ENCODE measurements at regions not wholly inside any gene's neighbourhood (a gene's known extent, or its start where the extent isn't known, plus 50 kb on each side); places are given as distances from the start of the nearest gene placed in this dataset.

- no peak overlapping the region for H3K4me3 ChIP-seq
- H3K36me3 ChIP-seq: no peaks in the 10 kb centered on the region
- H3K9me3 ChIP-seq (replicated peaks in 1 of 11): no peaks in the 10 kb centered on the region
- H3K27me3 ChIP-seq: no peaks in the 10 kb centered on the region
- no peaks in the 10 kb centered on the region for H3K4me1 ChIP-seq
- H3K4me2 ChIP-seq: no peak overlapping the region
- H3K9ac ChIP-seq: no peak overlapping the region
- H3K27ac ChIP-seq: no peak overlapping the region
- H4K20me1 ChIP-seq: no peaks in the 10 kb centered on the region
- no peak for TF ChIP-seq Cebpa-rat (IDR thresholded peaks at IDR 0.05)
These were observed 679.6 kb upstream of the CHAC2 start for GRCh38 chr2:53087874-53088461.

GRCh38 chr2:53087262-53087873, 680.2 kb upstream of the CHAC2 start:
- Histone ChIP-seq H3K27me3 (no peaks in the 10 kb centered on the region), H3K4me1 (no peaks in the 10 kb centered on the region), H3K9me3 (replicated peaks in 1 of 11) (no peaks in the 10 kb centered on the region), H3K27ac (no peak overlapping the region), H3K9ac (no peak overlapping the region), H3K4me3 (no peak overlapping the region), H3K4me2 (no peak overlapping the region), H4K20me1 (no peaks in the 10 kb centered on the region), H3K36me3 (no peaks in the 10 kb centered on the region)
- TF ChIP-seq Cebpa-rat (IDR thresholded peaks at IDR 0.05): no peak

GRCh38 chr2:53077413-53077812, 690.2 kb upstream of the CHAC2 start:
- H3K27me3 ChIP-seq: no peaks in the 10 kb centered on the region
- H3K36me3 ChIP-seq: no peaks in the 10 kb centered on the region
- H3K4me1 ChIP-seq: no peaks in the 10 kb centered on the region
- no peak overlapping the region for H3K4me3 ChIP-seq
- no peaks in the 10 kb centered on the region for H4K20me1 ChIP-seq
- peaks cover 0 to 7% (median 0%) of the 10 kb centered on the region in 11 experiments; a peak in 3 of 22 replicates for H3K9me3 ChIP-seq (replicated peaks in 1 of 11)
- H3K9ac ChIP-seq: no peak overlapping the region
- H3K27ac ChIP-seq: no peak overlapping the region
- no peak overlapping the region for H3K4me2 ChIP-seq
- no peak for TF ChIP-seq Cebpa-rat (IDR thresholded peaks at IDR 0.05)

- no peaks in the 10 kb centered on the region for H3K27me3 ChIP-seq
- H3K27ac ChIP-seq: no peak overlapping the region
- no peaks in the 10 kb centered on the region for H3K9me3 ChIP-seq (replicated peaks in 1 of 11)
- H4K20me1 ChIP-seq: no peaks in the 10 kb centered on the region
- H3K4me2 ChIP-seq: no peak overlapping the region
- no peak for TF ChIP-seq Cebpa-rat (IDR thresholded peaks at IDR 0.05)
- H3K9ac ChIP-seq: no peak overlapping the region
- H3K4me1 ChIP-seq: no peaks in the 10 kb centered on the region
- no peaks in the 10 kb centered on the region for H3K36me3 ChIP-seq
- H3K4me3 ChIP-seq: no peak overlapping the region
These were observed 691.8 kb upstream of the CHAC2 start for GRCh38 chr2:53075760-53076159.

- no peak overlapping the region for H3K9ac ChIP-seq
- TF ChIP-seq Cebpa-rat (IDR thresholded peaks at IDR 0.05): no peak
- no peak overlapping the region for H3K27ac ChIP-seq
- H3K36me3 ChIP-seq: no peaks in the 10 kb centered on the region
- H3K4me3 ChIP-seq: no peak overlapping the region
- H3K4me2 ChIP-seq: no peak overlapping the region; a peak in 1 of 22 replicates
- no peaks in the 10 kb centered on the region; a peak in 1 of 22 replicates for H3K9me3 ChIP-seq (replicated peaks in 1 of 11)
- H3K4me1 ChIP-seq: peaks cover 0 to 9% (median 0%) of the 10 kb centered on the region in 10 experiments; a peak in 3 of 20 replicates
- H4K20me1 ChIP-seq: no peaks in the 10 kb centered on the region
- H3K27me3 ChIP-seq: no peaks in the 10 kb centered on the region
These were observed 700.1 kb upstream of the CHAC2 start for GRCh38 chr2:53067533-53067932.

GRCh38 chr2:53067056-53067455, 700.5 kb upstream of the CHAC2 start:
- no peaks in the 10 kb centered on the region for H3K36me3 ChIP-seq
- H3K9me3 ChIP-seq (replicated peaks in 1 of 11): peaks cover 0 to under 1% (median 0%) of the 10 kb centered on the region in 11 experiments; a peak in 1 of 22 replicates
- no peak overlapping the region for H3K4me3 ChIP-seq
- H3K27ac ChIP-seq: no peak overlapping the region
- H4K20me1 ChIP-seq: no peaks in the 10 kb centered on the region
- no peak for TF ChIP-seq Cebpa-rat (IDR thresholded peaks at IDR 0.05)
- H3K4me2 ChIP-seq: peak overlapping the region in 2 of 11 experiments; percentile 10 to 39; a peak in 1 of 22 replicates
- no peaks in the 10 kb centered on the region for H3K27me3 ChIP-seq
- H3K9ac ChIP-seq: no peak overlapping the region
- H3K4me1 ChIP-seq: peaks cover 0 to 9% (median 0%) of the 10 kb centered on the region in 10 experiments; a peak in 3 of 20 replicates

GRCh38 chr2:53064154-53064553, 703.5 kb upstream of the CHAC2 start:
- Histone ChIP-seq H3K4me3 (no peak overlapping the region), H3K27me3 (peaks cover 0 to 5% (median 0%) of the 10 kb centered on the region in 11 experiments; a peak in 1 of 22 replicates), H4K20me1 (no peaks in the 10 kb centered on the region), H3K9ac (no peak overlapping the region), H3K36me3 (no peaks in the 10 kb centered on the region), H3K27ac (no peak overlapping the region), H3K9me3 (replicated peaks in 1 of 11) (peaks cover 0 to 6% (median 0%) of the 10 kb centered on the region in 11 experiments; a peak in 2 of 22 replicates), H3K4me1 (peaks cover 0 to 9% (median 0%) of the 10 kb centered on the region in 10 experiments; a peak in 3 of 20 replicates), H3K4me2 (no peak overlapping the region)
- no peak for TF ChIP-seq Cebpa-rat (IDR thresholded peaks at IDR 0.05)

GRCh38 chr2:53058526-53058925, 709.1 kb upstream of the CHAC2 start:
- H3K27me3 ChIP-seq: peaks cover 0 to 5% (median 0%) of the 10 kb centered on the region in 11 experiments; a peak in 1 of 22 replicates
- H4K20me1 ChIP-seq: no peaks in the 10 kb centered on the region
- 0 out of 20 replicates have a peak, but pooled peaks cover 0 to 6% (median 0%) of the 10 kb centered on the region in 10 experiments for H3K4me1 ChIP-seq
- no peak for TF ChIP-seq Cebpa-rat (IDR thresholded peaks at IDR 0.05)
- H3K27ac ChIP-seq: no peak overlapping the region
- no peak overlapping the region for H3K9ac ChIP-seq
- no peak overlapping the region for H3K4me3 ChIP-seq
- peaks cover 0 to 6% (median 0%) of the 10 kb centered on the region in 11 experiments; a peak in 2 of 22 replicates for H3K9me3 ChIP-seq (replicated peaks in 1 of 11)
- no peaks in the 10 kb centered on the region for H3K36me3 ChIP-seq
- no peak overlapping the region for H3K4me2 ChIP-seq

- Histone ChIP-seq H3K27me3 (no peaks in the 10 kb centered on the region), H3K9me3 (replicated peaks in 1 of 11) (no peaks in the 10 kb centered on the region), H4K20me1 (no peaks in the 10 kb centered on the region), H3K4me2 (no peak overlapping the region), H3K4me1 (0 out of 20 replicates have a peak, but pooled peaks cover 0 to 6% (median 0%) of the 10 kb centered on the region in 10 experiments), H3K4me3 (no peak overlapping the region), H3K9ac (no peak overlapping the region), H3K36me3 (no peaks in the 10 kb centered on the region), H3K27ac (no peak overlapping the region)
- TF ChIP-seq Cebpa-rat (IDR thresholded peaks at IDR 0.05): no peak
These were observed 713.7 kb upstream of the CHAC2 start for GRCh38 chr2:53053937-53054336.
